Activated CD8-positive, alpha-beta memory T cell treated with anti-CD3 and anti-CD28 coated beads for 4 hours (primary cell): ENCODE measurements at regions not wholly inside any gene's neighbourhood (a gene's known extent, or its start where the extent isn't known, plus 50 kb on each side); places are given as distances from the start of the nearest gene placed in this dataset.
"Not testable (repeated sequence)": the region's sequence is repeated elsewhere in the genome, so short reads cannot be mapped to it uniquely, and the experiment has no call there.

ENCODE experiments used
- DNase-seq, 2 donors: peaks; one replicate each; pipeline ENCODE4 v3.0.0-alpha.2; 2020; ENCODE audit warnings: low read depth in 2 of 2

DNA sequence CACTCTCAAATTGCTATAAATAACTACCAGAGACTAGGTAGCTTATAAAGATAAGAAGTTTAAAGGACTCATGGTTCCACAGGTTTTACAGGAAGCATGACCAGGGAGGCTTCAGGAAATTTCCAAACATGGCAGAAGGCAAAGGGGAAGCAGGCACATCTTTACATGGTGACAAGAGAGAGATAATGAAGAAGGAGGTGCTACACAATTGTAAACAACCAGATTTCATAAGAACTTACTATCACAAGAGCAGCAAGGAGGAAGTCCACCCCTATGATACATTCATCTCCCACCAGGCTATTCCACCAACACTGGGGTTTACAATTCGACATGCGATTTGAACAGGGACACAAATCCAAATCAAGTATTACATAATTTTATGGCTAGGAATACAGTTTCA lies 257.7 kb downstream of the BTG1 start:
- DNase-seq = no peak

DNA sequence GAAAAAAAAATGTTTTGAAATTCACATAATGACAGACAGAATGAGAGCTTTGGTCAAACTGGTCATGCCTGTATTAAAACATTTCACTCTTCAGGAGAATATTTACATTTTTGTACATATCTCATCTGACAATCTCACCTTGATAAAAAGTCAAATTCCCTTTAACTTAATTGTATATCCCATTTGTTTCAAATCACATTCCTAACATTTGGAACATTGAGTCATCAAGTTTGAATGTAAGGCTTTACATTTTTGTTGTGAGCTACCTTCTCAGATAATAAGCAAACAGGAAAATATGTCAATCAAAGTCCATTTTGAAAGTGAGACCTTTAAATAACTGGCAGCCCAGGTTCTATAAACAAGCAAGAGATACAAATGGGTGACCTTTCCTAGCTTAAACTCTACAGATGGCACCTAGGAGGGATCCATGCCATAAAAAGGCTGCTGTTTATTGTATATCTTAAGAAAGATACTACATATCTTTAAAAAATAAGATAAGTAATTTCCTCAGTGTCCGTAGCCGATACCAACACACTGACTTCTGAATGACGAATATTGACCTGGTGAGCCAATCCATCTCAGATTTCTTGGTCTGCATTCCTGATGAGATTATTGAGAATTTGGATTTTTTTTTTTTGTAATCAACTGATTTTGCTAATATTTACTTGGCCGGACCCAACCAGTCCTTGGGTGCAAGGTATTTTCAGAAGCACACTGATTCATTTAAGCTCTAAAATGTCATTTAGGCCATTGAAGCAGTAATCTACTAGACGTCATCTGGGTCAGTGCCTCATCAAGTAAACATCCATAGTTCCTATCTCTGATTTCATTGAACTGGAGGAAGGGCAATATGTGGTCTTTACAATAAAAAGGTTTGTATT lies 259.6 kb downstream of the BTG1 start:
- no peak for DNase-seq

DNA sequence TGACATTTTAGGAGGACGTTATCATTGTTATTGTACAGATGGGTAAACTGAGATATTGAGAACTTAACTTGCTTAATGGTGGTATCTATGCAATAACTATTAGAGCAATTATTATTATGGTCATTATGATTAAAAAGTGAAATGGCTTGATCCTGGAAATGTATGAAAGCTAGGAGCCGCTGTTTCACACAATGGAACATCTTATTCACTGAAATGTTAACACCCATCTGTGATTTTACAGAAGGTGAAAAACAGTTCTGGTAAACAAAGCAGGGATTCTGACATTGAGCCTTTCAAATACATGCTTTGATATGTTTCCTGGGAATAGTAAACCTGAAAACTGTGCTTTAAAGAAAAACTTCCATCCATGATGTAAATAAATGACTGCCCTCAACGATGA lies 261.4 kb downstream of the BTG1 start:
- no peak for DNase-seq

DNA sequence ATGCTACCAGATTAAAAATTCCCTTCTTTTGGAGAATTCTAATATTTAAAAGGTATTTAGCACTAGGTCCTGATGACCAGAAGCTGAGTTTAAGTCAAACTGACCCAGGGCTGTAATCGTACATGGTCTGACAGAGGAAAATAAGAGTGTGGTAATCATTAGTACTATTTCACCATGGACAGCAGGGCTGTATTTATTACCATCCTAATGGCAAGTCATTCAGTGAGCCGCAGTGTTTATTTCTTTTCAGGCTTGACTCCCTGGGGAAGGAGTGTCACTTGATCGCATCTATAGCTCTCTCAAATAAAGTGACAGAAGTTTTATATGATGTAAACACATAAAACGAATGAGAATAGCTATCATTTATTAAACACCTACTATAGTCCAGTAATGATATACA lies 261.8 kb downstream of the BTG1 start:
- no peak for DNase-seq

DNA sequence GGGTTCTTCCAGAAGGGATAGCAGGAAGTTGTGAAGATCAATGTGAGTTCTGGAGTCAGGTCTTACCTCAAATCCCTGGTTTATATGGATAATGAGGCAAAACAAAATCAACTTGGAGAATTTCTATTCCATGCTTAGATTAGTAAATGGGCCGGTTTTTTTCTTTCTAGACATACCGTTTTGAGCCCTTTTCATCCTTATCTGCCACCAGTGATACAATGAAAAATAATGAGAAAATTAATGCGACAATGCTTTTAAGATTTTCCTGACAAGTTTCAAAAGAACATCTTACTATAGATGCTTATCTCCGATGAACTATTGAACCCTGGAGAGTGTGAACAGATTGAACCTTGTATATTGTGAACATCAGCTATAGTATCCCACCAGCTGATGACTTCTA lies 262.7 kb downstream of the BTG1 start:
- DNase-seq = no peak

DNA sequence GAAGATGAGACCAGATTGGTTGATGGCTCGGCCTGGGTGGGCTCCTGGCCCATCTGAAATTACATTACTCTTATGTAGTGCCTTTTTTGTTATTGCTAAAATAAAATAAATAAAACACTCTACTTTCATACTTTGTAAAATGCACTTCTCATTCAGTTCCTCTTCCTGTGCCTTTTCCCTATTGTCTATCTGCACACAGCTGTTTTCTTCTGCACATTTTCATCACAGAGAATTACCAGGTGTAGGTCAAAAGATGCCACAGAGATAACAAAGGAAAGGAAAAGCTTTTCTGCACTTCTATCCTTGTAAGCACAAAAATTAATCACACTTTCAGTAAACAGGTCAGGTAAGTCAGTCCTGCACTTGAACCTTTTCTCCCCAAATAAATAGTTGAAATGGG lies 265.1 kb downstream of the BTG1 start:
- no peak for DNase-seq

DNA sequence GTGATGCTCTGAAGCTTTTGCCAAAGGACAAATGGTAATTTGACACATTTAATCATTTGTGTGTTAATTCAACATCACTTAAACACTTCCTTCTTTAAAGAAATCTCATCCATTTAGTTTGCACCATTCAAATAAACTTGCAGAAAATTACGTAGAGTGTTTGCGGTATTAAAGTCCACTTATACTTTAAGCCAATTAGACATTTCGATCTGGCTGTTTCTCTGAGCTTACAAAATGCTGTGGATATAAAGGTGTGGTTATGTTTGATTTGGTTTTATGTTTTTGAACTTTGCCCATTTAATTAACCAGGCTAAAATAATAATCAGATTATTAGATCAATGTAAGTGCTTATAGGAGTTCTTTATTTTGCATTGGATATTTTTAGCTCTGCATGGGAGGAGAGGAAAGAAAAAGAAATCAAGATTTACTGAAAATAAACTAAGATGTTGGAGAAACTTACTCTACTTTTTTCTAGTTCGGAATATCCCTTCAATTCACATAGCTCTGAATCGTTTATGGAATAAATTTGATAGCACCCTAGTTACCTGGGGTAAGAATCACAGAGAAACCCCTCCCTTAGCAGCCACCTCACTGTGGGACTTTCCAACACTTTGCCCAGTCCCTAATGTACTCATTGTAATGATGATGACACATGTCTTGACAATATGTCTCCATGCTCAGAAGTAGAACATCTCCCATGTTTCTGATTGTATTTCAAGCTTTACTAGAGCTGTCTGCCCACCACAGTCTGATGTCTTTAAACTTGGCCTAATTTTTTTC lies 268.0 kb downstream of the BTG1 start:
- DNase-seq = peak; percentile 7 to 46

DNA sequence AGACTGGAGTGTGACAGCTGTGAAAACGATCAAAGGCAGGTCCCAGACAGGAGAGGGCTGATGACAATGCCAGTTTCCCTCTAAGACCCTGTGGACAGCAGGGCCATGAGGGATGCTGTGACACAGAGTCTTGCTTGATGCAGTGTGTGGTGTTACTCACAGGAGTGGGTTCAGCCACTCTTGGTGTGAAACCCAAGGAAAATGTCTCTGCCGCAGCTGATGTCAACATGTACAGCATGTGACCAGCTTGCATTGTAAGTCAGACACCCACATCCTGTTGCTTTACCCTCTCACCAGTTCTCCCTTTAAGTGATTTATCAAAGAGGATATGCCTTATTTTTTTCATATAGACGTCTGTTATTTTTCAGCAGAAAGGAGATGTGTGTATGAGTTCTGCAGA lies 268.6 kb downstream of the BTG1 start:
- DNase-seq = peak; percentile 72 to 88

DNA sequence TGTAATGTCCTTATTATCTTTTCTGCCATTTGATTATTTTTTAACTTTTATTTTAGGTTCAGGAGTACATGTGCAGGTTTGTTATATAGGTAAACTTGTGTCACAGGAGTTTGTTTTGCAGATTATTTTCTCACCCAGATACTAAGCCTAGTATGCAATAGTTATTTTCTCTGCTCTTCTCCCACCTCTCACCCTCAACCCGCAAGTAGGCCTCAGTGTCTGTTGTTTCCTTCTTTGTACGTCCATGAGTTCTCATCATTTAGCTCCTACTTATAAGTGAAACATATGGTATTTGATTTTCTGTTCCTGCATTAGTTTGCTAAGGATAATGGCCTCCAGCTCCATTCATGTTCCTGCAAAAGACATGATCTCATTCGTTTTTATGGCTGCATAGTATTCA lies 270.0 kb downstream of the BTG1 start:
- not testable (repeated sequence) for DNase-seq

DNA sequence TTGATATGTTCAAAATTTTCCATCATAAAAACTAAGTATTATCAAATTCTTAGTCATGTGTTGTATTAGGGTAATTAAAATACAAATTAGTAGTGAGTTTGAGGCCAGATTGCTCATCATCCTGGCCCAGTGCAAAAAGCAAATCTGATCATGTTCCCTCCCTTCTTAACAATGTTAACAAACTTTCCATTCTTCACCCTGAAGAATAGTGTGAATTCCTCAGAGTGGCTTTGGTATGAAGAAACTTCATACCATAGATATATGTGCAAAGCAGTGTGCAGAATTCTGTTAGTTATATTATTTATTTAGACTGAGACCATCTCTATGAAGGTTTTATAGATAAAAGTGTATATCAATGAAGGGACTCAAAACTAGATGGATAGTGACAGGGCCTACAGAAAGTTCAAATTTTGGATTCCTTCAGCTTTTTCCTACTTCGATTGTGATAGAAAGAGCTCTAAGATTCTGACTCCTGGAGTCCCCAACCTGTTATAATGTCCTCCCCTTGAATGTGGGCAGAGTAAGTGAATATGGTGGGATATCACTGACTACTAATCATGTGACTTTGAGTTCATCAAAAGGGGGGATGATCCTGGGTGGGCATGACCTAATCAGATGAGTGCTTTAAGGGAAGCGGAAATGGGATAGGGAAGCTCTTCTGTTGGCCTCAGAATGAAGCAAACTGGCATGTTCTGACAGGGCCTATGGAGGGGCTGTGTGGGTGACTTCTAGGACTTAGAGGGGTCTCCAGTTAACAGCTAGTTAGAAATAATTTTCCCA lies 271.4 kb downstream of the BTG1 start:
- no peak for DNase-seq

DNA sequence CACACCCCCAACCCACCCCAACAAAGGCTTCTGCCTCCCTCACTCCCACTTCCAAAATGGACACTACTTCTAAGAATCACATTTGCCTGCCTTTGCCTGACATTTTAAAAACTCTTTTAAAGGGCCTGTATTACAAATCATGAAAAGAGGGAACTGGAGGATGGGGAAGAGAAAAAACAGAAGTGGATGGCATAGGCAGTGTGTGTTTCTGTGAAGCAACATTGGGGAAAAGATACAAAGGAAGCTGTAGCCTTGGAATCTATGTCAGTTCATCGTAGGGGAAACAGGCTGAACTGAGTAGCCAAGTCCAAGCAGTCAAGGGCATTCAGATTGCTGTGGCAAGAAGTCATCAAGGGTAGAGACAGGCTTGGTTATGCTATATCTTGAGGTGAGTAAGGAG lies 273.9 kb downstream of the BTG1 start:
- DNase-seq = no peak

DNA sequence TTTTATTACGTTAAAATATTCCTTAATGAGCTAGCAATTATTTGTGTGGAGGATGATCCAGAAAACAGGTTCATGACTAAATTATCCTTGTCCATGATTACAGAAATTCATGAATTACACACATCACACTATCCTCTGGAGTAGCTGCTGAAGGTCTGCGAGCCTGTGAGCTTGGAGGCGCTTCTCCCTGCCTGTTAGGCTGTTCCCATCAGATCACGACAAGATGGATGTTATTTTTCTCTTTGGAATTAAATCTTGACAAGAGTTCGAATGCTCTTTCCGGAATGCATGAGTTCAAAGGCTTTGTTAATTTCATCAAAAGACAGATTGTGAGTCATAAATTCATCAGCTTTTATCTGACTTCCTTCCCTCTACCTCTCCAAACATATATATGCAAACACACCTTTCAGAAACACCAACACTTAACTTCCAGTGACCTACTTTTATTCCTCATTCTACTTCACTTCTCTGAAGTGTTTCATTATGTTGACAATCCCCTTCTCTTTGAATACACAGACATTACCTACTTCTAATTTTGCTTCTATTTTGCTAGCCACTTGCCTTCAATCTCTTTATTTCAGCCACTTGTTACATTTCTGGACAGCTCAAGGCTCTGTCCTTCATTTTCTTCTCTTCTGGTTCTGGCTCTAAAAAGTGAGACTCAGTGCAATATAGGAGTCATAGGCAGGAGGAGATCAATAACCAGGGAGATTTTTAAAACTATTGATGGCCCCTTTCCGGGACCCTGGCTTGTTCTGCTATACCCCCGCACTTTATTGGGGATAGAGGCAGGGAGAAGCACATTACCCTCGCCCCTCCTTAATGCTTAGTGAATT lies 274.6 kb downstream of the BTG1 start:
- DNase-seq = no peak

DNA sequence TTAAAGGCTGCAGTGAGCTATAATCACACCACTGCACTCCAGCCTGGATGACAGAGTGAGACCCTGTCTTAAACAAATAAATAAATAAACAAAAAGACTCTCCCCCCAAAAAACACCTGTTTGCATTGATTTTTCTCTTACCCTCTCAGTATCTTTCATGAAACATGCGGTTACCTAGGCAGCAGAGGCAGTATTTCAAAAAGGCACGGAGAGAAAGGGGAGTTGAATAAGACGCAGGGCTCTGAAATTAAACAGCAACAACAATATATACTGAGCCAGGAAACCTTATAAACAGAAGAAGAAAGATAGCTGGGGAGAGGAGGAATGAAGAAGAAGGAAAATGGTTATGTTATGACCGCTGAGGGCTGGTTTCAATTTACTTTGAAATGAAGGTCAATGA lies 277.6 kb downstream of the BTG1 start:
- no peak for DNase-seq

DNA sequence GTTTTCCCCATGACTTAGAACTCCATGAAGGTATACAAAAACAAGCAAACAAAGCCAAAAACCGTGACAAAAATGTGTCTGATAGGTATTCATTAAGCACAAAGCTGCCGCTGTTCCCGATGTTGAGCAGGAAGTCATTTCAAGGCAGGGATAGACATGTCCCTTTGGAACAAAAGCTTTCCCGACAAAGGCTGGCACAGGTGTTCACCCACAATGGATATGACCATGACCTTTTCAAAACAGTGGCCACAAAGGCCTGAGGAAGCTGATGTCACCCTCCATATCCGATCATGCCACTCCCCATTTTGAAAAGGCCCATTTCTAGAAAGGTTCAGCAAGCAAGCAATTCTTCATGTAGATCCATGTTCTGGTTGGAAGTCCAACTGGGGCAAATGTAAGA lies 279.1 kb downstream of the BTG1 start:
- DNase-seq = no peak

DNA sequence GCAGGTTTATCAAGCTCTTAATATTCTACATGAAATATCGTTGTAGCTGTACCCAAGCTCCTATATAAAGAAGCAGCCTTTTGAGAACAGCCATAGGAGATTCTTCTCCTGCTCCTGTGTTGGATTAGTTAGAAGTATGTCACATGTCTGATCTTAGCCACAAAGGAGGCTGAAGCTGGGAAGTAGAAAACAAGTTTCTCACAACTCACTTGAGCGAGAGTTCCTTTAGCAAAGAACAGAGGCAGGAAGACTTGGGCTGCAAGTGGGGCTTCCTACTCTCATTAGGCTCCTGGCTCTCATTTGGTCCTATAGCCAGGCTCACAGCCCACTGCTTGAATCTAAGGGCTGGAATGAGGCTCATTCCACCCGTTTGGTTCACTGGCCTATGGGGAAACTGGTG lies 281.9 kb downstream of the BTG1 start:
- DNase-seq = no peak

DNA sequence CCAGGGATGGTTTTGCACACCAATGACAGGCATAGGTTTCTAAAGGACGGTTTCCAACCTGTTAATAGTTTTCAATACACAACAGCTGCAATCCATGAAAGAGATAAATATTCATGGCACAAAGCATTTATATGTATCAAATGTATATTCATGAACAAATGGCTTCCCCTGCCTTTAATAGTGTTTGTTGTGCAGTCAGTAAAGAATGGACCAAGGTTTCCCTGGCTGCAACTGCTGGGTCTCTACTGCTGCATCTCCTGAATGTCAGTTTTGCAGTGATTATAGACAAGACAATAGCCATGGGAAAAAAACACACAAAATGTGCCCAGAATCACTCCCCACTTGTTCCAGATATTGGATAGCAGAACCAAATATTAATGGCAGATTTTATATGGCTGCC lies 284.1 kb downstream of the BTG1 start:
- no peak for DNase-seq

DNA sequence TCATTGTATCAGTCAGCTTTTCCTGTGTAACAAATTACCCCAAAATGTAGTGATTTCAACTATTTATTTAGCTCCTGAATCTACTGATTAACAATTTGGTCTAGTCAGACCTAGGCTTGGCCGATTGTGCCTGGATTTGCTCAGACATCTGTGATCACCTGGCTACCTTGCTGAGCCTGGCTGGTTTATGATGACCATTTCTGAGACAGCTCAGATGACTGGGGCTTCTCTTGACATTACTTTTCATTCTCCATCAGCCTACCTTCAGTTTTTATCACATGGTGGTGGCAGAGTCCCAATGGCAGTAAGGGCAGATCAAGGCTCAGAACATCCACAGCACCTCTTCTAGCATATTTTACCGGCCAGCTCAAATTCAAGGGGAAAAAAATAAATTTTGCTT lies 286.3 kb downstream of the BTG1 start:
- no peak for DNase-seq

DNA sequence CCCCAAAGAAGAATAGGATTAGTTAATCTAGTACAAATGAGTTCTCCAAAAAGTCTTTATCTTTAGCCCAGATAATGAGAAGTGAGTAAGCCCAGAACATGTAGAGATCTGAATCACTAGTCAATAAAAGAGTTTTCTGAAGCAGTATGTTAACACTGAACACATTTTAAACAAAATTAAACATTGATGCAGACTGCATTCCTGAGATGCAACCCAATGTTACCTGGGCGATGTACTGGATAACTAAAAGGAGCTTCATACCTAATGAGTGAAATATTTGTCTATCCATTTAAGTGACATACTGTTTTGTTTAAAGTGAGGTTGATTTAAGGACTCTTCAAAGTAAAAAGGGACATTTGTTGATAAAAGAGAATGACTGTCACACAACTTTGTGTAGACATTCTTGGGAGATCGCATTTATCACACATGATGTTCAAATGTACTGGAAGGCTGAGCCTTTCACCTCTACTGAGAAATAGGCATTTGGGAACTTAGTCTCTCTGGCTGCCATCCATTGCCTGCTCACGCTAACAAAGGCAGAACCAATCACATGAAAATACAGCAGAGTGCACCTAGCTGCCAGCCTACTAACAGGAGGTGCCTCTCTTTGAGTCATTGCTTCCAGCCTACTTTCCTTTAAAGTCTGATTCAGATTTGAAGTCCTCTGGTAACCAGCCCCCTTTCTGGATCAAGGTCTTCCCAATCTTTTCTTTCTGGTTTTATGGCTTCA lies 287.7 kb downstream of the BTG1 start:
- DNase-seq = no peak

DNA sequence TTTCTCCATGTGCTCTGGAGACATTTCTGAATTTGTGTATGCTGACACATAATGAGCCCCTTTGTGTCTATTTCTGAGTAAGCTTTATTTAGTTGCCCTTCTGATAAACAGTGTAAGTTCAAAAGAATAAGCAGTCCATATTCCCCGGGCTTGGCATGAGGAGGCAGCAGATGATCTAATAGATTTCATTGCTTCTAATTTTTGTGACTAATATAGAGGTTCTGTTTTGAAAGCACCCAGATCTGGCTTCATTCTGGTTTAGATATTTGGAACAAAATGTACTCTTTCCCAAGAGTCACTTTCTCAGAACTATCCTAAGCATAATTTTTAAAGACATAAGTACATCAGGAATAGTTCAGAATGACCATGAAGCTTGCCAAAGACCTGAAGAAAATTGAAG lies 290.9 kb downstream of the BTG1 start:
- DNase-seq = no peak

DNA sequence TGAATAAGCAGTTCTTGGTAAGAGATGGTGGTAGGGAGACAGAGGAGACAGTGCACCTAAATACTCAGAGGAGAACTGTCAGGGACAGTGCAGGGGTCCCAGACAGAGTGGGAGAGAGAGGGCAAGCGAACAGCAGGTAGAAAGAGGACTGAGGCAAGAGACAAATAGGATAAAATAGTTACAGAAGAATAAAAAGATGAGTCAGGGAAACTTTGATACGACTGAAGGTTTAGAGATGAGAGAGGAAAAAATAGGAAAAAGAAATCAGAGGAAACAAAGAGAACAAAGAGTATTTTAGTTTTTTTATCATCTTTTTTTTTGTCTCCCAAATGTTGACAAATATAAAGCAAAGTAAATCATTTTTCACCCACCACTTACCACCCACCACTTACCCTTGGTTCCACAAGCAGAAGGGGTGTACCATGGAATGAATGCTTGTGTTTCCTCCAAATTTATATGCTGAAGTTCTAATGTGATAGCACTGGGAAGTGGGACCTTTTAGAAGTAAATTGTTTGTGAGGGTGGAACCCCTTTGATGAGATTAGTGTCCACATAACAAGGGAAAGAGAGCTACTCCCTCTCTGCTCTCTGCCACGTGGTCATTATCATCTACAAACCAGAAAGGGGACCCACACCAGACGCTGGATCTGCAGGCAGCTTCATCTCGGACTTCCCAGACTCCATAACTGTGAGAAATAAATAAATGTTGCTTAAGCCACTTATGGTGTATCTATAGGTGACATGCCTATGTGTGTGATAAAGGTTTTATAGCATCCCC lies 292.1 kb downstream of the BTG1 start:
- DNase-seq = no peak
